HG02973 (cell line): ENCODE measurements at regions not wholly inside any gene's neighbourhood (a gene's known extent, or its start where the extent isn't known, plus 50 kb on each side); places are given as distances from the start of the nearest gene placed in this dataset.
A peak's percentile ranks its signal among the peaks of the same experiment; 100 is the strongest.
"Not testable (repeated sequence)": the region's sequence is repeated elsewhere in the genome, so short reads cannot be mapped to it uniquely, and the experiment has no call there.

Experiments
- ATAC-seq: cut with Tn5 transposase; IDR thresholded peaks from one replicate; pipeline ENCODE4 v1.9.1; 2021; ENCODE audit warnings: moderate library complexity; ENCODE audit not compliant: unreplicated experiment

DNA sequence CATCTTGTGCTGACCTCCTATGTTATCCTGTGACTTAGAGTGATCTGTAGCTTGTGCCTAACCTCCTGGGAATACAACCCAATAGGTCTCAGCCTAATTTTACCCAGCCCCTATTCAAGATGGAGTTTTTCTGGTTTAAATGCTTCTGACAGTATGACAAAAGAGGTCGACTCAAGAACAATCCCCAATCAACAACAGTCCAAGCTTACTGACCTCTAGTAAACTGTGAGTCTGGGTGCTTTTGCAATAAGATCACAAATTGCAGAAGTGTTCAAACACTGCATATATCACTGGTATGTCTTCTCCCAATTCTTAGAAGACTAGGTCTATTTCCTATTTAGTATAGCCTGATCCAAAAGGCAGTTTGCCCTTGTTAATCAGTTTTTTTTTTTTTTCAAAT is 323.5 kb upstream of the PTGER4 start:
- no peak for ATAC-seq

DNA sequence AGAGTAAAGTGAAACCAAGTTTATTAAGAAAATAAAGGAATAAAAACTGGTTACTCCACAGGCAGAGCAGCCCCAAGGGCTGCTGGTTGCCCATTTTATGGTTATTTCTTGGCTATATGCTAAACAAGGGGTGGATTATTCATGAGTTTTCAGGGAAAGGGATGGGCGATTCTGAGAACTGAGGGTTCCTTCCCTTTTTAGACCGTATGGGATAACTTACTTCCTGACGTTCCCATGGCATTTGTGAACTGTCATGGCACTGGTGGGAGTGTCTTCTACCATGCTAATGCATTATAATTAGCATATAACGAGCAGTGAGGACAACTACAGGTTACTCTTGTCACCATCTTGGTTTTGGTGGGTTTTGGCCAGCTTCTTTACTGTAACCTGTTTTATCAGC is 323.9 kb upstream of the PTGER4 start:
- ATAC-seq, result no peak

DNA sequence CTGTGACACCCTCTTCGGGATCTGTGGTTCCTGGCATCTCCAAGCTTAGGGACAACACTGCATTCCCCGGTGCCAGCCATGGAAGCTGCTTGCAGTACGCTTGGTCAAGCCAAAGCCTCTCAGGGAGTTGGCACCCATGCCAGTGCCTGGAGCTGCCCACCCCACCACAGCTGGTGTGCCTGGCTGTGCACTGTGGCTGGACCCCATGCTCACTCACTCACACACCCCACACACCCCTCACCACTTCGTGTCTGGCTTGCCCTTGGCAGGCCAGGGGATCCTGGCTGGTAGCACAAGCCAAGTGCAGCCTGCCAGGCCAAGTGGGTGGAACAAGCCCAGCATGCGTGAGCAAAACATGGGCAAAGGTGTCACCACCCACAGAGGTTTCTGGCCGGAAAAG is 324.5 kb upstream of the PTGER4 start:
- no peak for ATAC-seq

DNA sequence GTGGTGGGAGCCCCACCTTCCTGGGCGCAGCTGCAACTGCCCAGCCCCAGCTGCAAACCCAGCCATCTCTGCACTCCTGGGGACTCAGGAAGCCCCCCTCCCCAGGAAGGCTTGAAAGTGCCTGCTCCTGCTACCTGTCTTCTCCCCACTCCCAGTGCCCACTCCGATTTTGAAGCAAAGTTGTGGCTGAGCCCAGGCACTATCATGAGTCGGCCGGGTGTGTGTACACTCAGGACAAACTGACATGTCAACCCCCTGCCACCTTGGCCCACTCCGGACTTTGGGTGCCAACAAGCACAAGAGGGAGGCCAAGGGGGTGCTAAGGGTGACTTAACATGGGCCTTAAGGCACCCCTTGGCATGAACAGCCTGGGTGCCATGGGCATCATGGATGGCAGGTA is 325.5 kb upstream of the PTGER4 start:
- no peak for ATAC-seq

DNA sequence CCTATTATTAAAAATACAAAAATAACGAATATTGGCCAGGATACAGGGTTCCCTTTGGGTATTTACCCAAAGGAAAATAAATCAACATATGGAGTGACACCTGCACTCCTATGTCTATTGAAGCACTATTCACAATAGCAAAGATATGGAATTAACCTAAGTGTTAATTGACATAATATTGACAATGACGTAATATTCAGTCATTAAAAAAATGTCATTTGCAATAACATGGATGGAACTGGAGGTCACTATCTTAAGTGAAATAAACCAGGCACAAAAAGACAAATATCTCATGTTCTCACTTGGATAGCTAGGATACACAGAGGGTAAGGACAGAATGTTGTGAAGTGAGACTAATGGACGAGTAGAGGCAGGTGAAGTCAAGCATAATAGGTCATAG is 326.3 kb upstream of the PTGER4 start:
- no peak for ATAC-seq

DNA sequence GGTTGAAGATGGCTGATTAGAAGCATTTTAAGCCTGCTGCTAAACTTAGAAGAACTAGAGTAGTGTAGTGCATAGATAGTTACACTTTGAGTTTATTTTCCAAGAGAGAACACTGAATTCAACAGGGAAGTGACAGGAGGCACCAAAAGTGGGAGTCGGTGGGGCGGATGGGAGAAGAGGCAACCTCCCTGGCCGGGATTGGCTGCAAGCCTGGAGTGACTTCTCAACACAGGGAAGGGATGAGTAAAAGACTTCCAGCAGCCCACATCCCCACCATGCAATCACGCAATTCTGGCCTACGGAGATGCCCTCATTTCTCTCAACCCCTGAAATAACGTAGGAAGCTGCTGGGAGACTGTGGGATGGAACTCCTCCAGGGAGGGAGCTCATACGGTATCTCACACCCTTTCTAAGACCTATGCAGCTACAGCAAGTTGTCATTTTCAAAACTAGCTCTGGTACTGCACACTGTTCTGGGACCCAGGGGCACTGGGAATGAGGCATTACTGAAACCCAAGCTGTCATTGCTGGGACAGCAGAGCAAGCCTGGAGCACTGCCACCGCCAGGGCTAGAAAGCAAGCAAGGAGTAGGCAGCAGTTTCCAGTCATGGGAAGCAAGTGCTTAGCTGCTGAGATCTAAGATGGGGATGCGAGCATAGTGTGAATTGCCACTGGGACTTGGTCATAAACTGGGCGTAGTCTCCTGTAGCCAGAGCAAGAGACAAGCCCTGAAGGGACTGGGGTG is 331.6 kb upstream of the PTGER4 start:
- ATAC-seq, result no peak

DNA sequence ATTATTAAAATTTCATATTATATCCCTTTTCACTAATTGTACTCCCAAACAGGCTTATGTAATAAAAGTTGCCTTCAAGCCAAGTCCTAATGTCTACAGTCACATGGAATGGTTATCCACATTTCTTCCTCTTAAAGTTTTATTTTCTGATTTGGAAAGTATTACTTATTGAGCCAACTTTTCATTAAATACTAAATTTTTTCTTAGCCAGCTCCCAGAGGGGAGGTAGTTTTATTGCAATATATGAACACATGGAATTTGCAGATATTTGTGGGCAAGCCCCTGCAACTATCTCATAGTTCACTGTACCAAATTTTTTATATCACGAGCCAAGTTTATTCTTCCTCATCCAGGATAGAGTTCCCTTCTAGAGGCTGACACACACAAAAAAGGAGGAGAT is 332.8 kb upstream of the PTGER4 start:
- ATAC-seq, result no peak

DNA sequence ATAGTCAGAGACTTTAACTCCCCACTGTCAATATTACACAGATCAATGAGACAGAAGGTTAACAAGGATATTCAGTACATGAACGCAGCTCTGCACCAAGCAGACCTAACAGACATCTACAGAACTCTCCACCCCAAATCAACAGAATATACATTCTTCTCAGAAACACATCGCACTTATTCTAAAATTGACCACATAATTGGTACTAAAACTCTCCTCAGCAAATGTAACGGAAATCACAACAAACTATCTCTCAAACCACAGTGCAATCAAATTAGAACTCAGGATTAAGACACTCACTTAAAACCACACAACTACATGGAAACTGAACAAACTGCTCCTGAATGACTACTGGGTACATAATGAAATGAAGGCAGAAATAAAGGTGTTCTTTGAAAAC is 341.3 kb upstream of the PTGER4 start:
- not testable (repeated sequence) for ATAC-seq

DNA sequence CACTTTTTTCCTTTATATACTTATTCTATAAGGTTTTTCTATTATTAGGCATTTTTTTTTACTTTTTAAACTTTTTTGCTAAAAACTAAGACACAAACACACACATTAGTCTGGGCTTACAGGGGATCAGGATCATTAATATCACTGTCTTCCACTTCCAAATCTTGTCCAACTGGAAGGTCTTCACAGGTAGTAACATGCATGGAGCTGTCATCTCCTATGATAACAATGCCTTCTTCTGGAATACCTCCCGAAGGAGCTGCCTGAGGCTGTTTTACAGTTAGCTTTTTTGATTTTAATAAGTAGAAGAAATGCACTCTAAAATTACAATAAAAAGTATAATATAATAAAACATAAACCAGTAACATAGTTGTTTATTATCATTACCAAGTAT is 345.5 kb upstream of the PTGER4 start:
- no peak for ATAC-seq

DNA sequence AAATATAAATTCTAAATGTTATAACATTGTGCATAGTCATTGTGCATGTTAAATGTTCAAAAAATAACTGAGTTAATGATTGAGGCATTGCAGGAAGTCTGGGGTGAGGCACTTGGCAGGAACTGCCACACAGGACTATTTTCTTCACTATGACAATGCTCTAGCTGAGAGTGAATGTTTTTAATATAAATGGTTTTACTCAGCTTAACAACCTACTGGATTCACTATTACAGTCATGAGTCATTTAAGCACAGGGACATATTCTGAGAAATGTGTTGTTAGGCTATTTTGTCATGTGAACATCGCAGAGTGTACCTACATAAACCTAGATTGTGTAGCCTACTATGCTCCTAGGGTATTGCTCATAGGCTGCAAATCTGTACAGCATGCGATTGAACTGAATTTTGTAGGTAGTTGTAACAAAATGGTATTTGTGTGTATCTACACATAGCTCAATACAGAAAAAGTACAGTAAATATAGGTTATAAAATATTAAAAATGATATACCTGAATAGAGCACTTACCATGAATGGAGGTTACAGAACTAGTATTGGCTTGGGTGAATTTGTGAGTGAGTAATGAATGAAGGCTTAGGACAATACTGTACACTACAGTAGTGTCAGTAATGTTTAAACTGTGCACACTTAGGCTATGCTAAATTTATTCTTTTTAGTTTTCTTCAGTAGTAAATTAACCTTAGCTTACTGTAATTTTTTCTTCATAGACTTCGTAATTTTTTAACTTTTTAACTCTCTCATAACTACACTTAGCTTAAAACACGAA is 346.1 kb upstream of the PTGER4 start:
- ATAC-seq, result peak; percentile 66

DNA sequence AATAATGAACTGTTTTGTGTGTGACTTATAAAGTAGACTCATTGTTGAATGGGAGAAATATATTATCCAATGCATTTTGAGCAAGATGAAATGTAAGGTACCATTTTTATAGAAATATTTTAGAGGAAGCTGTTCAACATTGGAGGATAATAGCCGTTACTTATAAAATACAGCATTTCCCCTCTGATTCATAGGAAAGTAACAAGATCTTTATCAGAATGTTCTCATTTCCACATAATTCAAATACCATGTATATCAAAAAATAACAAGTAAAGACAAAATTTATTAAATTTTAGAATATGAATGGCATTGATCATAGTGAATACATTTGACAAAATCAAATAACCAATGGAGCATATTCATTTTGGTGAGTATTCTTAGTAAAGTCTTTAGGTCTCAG is 346.7 kb upstream of the PTGER4 start:
- ATAC-seq, result no peak

DNA sequence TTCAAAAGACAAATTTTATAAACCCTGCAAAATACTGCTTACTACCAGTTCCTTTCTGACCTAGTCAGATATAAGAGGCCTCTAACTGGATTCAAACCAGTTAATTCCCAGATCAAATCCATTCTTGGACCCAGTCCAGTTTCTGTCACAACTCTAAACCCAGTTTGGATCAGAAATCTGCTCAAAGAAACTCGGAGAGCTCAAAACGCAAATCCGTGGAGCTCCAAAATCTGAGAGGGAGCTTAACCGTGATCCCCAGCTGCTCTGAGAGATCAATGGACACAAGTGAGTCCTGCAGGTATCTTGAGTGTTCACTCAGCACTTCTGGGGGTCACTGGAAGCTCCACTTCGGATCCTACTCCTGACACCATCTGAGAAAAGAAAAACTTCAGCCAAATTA is 348.1 kb upstream of the PTGER4 start:
- no peak for ATAC-seq

DNA sequence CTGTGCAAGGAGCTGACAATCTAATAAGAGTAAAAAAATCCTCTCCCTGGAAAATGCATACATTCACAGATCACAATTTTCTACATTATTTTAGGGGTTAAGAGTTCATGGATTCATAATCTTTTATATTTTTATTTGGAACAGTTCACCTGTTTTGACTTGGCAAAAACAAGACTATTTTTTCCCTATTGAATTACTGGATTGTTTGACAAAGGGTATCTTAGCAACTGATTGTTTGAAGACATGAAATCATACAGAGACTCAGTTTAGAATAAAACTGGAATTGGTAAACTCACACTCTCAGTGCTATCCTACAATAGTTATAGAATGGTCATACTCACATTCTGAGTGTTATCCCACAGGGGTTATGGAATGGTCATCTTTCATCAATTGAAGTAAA is 358.2 kb upstream of the PTGER4 start:
- no peak for ATAC-seq

DNA sequence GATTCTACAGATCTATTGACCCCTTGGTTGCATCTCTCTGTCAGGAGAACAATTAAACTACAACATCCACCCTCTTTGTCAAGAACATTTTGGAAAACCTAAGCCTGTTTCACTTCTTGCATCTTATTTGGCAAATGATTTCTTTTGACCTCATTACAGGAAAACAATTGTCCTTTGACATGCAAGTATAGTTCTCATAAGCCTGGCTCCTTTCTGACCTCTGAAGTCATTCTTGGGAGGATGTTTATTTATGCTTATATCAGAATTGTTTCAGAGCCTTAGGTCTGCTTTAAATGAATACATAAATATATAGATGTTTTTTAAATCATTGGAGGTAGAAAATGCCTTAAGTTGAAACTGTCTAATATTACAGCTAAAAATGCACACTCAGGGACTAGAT is 361.3 kb upstream of the PTGER4 start:
- no peak for ATAC-seq

DNA sequence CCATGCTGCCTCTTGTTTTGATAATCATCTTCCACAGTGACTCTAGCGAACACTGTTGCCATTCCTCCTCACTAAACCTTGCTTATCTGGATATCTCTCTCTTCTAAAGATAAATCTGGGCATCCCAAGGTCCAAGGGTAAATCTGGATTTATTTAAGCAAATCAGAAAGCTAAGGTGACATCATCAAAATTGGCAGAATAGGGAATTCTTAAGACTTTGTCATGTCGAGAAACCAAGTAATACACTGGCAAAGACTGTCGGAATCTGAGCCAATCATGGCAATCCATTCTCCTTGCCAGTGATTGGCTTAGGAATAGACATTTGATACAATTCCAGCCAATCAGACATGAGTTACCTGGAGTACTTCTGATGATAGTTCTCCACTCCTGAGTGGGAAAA is 362.7 kb upstream of the PTGER4 start:
- ATAC-seq, result no peak

DNA sequence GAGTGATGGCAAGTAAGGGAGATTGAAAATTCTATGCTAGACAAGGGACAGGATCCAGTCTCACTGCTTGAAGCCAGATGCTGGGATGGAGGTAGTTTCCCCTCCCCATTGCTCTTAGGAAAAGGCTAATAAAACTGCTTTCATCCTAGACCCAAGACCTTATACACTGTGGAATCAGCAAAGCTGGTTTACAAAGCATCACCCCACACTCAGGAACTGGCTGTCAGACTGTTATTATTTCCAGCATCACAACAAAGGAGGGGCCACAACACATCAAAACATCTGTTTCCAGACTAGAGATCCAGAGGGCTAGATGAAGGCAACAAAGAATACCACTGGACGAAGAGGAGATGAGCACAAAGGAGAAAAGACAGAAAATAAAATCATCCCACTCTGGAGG is 364.6 kb upstream of the PTGER4 start:
- no peak for ATAC-seq

DNA sequence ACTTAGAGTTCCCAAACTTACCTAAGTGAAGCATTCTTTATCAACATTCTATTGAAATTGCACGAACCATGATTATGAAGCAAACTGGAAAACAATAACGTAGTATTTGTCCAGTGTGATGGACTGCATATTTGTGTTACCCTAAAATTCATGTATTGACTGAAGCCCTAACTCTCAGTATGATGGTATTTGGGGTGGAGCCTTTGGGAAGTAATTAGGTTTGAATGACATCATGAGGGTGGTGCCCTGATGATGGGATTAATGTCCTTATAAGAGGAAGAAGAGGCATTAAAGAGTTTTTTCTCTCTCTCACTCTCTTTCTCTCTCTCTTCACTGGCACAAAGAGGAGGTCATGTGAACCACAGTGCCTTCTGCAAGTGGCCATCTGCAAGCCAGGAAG is 365.4 kb upstream of the PTGER4 start:
- ATAC-seq, result no peak

DNA sequence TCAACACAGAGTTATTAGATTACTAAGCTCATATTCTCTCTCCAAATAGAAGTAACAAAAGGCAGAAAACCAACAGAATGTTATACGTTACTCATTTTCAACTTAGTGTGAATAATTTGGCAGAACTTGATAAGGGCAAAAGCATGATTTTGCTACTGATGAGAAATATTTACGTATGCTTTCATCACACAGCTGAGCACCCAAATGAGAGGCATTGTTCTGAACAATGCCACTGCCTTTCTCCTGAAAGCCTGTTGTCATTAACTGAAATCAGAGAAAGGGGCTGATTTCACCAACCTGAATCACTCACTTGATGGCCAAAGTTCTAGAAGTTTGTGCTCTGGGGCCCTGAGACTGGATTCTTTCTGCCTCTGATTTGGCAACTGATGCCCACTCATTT is 367.5 kb upstream of the PTGER4 start:
- no peak for ATAC-seq

DNA sequence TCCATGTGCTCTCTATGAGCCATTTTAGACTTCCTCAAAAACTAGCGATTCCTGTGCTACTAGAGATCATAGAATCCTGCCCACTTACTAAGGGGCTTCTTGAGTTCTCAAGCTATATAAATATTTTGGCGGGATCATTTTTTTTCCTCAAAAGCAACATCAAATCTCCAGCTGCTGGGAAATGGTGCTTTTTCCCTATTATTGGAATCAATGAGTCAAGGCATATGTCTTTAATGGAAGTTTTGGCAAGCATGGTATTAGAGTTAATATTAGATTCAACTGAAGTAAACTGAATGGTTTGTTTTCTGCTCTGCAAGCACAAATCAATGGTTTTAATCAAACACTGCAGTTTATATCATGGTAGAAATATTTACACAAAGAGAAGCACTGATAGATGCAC is 369.9 kb upstream of the PTGER4 start:
- ATAC-seq, result no peak

DNA sequence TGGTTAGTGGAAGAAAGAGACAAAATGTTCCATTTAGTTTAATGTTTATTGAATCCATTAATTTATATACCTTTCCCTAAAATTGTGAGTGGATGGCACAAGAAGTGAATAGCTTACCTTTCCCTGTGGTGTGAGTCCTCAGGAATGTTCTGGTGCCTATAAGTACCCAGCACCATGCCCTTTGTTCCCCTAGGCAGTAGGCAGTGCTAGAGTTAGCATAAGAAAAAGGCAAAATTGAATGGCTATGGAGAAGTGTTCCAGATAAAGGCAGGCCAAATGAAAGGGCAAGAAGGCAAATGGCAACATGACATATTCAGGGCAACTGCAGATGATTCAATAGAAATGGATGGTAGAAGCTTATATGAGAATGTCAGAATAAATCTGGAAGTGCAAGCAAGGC is 370.8 kb upstream of the PTGER4 start:
- ATAC-seq, result no peak

DNA sequence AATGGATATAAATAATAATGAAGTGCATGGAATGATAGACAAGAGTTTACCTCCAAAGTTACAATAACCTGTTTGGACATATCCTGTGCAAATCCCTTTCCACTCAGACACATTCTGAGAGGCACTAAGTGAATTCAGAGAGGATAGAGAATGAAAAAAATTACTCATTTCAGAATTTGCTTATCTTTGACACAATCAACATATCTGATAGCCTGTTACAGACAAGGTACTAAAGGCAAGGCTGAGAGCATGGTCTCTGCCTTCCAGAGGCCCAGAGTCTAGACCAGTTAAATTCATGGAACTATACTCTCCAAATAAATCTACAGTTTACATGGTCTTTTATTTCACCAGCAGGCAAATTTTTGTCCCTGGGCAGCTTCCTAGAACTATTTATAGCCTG is 371.8 kb upstream of the PTGER4 start:
- ATAC-seq, result no peak

DNA sequence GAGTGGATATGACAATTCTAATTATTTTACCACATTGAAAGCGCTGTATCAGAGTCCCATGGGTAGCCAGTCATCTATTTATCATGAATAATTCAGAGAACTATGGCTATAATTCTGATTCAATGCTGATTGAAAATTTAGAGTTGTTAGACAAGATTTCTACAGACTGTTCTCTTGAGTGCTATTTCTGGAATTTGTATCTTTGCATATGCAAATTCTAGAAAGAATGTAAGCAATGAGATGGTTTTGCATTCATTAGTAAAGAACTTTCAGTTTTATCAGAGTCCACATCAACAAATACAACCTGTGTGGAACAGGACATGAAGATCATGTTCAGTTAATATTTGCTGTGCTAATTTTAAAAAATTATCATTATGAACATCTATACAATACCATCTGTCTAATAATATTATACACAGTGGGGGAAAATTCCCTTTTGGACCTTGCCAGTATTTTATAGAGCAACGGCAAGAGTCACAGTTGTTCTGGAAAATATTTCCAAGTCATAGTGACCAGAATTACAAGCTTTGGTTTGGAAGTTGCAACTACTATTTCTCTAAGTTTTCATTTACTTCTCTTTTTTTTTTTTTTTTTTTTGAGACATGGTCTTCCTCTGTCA is 372.7 kb upstream of the PTGER4 start:
- ATAC-seq, result no peak
